HFFc6 (cell line): ENCODE measurements at regions not wholly inside any gene's neighbourhood (a gene's known extent, or its start where the extent isn't known, plus 50 kb on each side); places are given as distances from the start of the nearest gene placed in this dataset.

ENCODE experiments used
- DNase-seq: peaks from one replicate; pipeline ENCODE4 v3.0.0-alpha.2; 2018
- H3K27ac Mint-ChIP-seq: 2 replicates; pipeline ENCODE4 v1.8.0; 2020; ENCODE audit warnings: mild to moderate bottlenecking, mixed read lengths
- H3K27me3 Mint-ChIP-seq: 2 replicates; pipeline ENCODE4 v1.8.0; 2021; ENCODE audit warnings: mild to moderate bottlenecking, moderate library complexity, mixed read lengths; ENCODE audit not compliant: insufficient read depth
- H3K36me3 Mint-ChIP-seq: 2 replicates; pipeline ENCODE4 v1.8.0; 2021; ENCODE audit warnings: low read depth, mixed read lengths
- H3K4me1 Mint-ChIP-seq: 2 replicates; pipeline ENCODE4 v1.8.0; 2020; ENCODE audit warnings: low read depth, mixed read lengths
- H3K4me3 Mint-ChIP-seq: 2 replicates; pipeline ENCODE4 v1.8.0; 2020; ENCODE audit warnings: mild to moderate bottlenecking, moderate library complexity, mixed read lengths
- H3K9me3 Mint-ChIP-seq: 2 replicates; pipeline ENCODE4 v1.8.0; 2020; ENCODE audit warnings: mild to moderate bottlenecking, mixed read lengths
- CTCF ChIP-seq: fragments of 200-600 bp; sonication (generic); IDR thresholded peaks from 2 replicates; pipeline ENCODE4 v1.5.0; 2021; ENCODE audit warnings: antibody characterized with exemption, mild to moderate bottlenecking

GRCh38 chr2:45289997-45290709, 280.9 kb upstream of the SIX2 start:
- Mint-ChIP-seq H3K27ac (no peak overlapping the region), H3K36me3 (no peaks in the 10 kb centered on the region), H3K27me3 (peaks cover 34% of the 10 kb centered on the region), H3K9me3 (no peaks in the 10 kb centered on the region), H3K4me1 (peaks cover 5% of the 10 kb centered on the region; the same call in 1 of the 2 replicates), H3K4me3 (no peak overlapping the region)
- no peak for TF ChIP-seq CTCF
- no peak for DNase-seq

GRCh38 chr2:45288532-45289417, 279.5 kb upstream of the SIX2 start:
- H3K4me1 Mint-ChIP-seq, result peaks cover 5% of the 10 kb centered on the region; the same call in 1 of the 2 replicates
- no peak overlapping the region for H3K27ac Mint-ChIP-seq
- DNase-seq, result no peak

GRCh38 chr2:45287045-45287444, 277.8 kb upstream of the SIX2 start:
- Mint-ChIP-seq H3K27ac (no peak overlapping the region), H3K9me3 (no peaks in the 10 kb centered on the region), H3K4me1 (no peaks in the 10 kb centered on the region), H3K36me3 (no peaks in the 10 kb centered on the region), H3K4me3 (no peak overlapping the region), H3K27me3 (peaks cover 35% of the 10 kb centered on the region)
- TF ChIP-seq CTCF, result no peak
- no peak for DNase-seq

More at GRCh38 chr2:45288532-45289417, 279.5 kb upstream of the SIX2 start:
- TF ChIP-seq CTCF, result no peak
- no peaks in the 10 kb centered on the region for H3K9me3 Mint-ChIP-seq
- H3K27me3 Mint-ChIP-seq, result peaks cover 37% of the 10 kb centered on the region
- H3K36me3 Mint-ChIP-seq, result no peaks in the 10 kb centered on the region
- no peak overlapping the region for H3K4me3 Mint-ChIP-seq

- Mint-ChIP-seq H3K27ac (no peak overlapping the region), H3K9me3 (no peaks in the 10 kb centered on the region), H3K4me3 (no peak overlapping the region), H3K27me3 (peaks cover 44% of the 10 kb centered on the region), H3K36me3 (no peaks in the 10 kb centered on the region), H3K4me1 (no peaks in the 10 kb centered on the region)
- no peak for DNase-seq
- no peak for TF ChIP-seq CTCF
Observed at GRCh38 chr2:45285771-45286390, 276.6 kb upstream of the SIX2 start.

- H3K36me3 Mint-ChIP-seq, result no peaks in the 10 kb centered on the region
- no peaks in the 10 kb centered on the region for H3K4me1 Mint-ChIP-seq
- no peak for TF ChIP-seq CTCF
- H3K4me3 Mint-ChIP-seq, result no peak overlapping the region
- H3K27me3 Mint-ChIP-seq, result peaks cover 49% of the 10 kb centered on the region
- no peak for DNase-seq
- no peak overlapping the region for H3K27ac Mint-ChIP-seq
- H3K9me3 Mint-ChIP-seq, result no peaks in the 10 kb centered on the region
Observed at GRCh38 chr2:45285311-45285710, 276.1 kb upstream of the SIX2 start.
